ENCODE measurements at regions not wholly inside any gene's neighbourhood (a gene's known extent, or its start where the extent isn't known, plus 50 kb on each side); places are given as distances from the start of the nearest gene placed in this dataset.

GRCh38 chr4:37745946-37746345 lies 59.8 kb upstream of the RELL1 start:
- TF ChIP-seq CTCF (IDR thresholded peaks at IDR 0.05): no peak
- no peak for TF ChIP-seq EP300 (IDR thresholded peaks at IDR 0.05)
- TF ChIP-seq POLR2AphosphoS5 (IDR thresholded peaks at IDR 0.05): no peak
- no peak for TF ChIP-seq POLR2A (IDR thresholded peaks at IDR 0.05)

Measured in stomach (tissue), 4 donors.